AG09309 (cell line): ENCODE measurements at regions not wholly inside any gene's neighbourhood (a gene's known extent, or its start where the extent isn't known, plus 50 kb on each side); places are given as distances from the start of the nearest gene placed in this dataset.

Experiments
- DNase-seq: peaks from one replicate; pipeline ENCODE4 v3.0.0-alpha.2; 2010; ENCODE audit warnings: low read depth
- H3K4me3 ChIP-seq: 2 replicates; pipeline ENCODE4 v1.5.1; 2011; ENCODE audit warnings: mild to moderate bottlenecking, low read depth, low read length, moderate library complexity; ENCODE audit not compliant: control insufficient read depth
- CTCF ChIP-seq: IDR thresholded peaks from 2 replicates; pipeline ENCODE4 v1.5.1; 2011; ENCODE audit warnings: mild to moderate bottlenecking, low read depth, low read length, inconsistent platforms; ENCODE audit not compliant: insufficient read depth, control insufficient read depth; ENCODE audit errors: missing control alignments

- TF ChIP-seq CTCF: no peak
- no peak for DNase-seq
- no peak overlapping the region for H3K4me3 ChIP-seq
Observed at GRCh38 chr6:121686611-121687023, 251.2 kb downstream of the GJA1 start.

- TF ChIP-seq CTCF: no peak
- no peak overlapping the region for H3K4me3 ChIP-seq
- no peak for DNase-seq
Observed at GRCh38 chr6:121688974-121689373, 253.5 kb downstream of the GJA1 start.

GRCh38 chr6:121691126-121691551, 255.7 kb downstream of the GJA1 start:
- no peak for TF ChIP-seq CTCF
- no peak for DNase-seq
- H3K4me3 ChIP-seq: no peak overlapping the region

GRCh38 chr6:121694389-121694788, 258.9 kb downstream of the GJA1 start:
- no peak overlapping the region for H3K4me3 ChIP-seq
- no peak for TF ChIP-seq CTCF
- no peak for DNase-seq

GRCh38 chr6:121694801-121695251, 259.4 kb downstream of the GJA1 start:
- H3K4me3 ChIP-seq: no peak overlapping the region
- no peak for DNase-seq
- no peak for TF ChIP-seq CTCF

- no peak overlapping the region for H3K4me3 ChIP-seq
- no peak for TF ChIP-seq CTCF
- no peak for DNase-seq
Observed at GRCh38 chr6:121695329-121695728, 259.9 kb downstream of the GJA1 start.

GRCh38 chr6:121697921-121698320, 262.5 kb downstream of the GJA1 start:
- DNase-seq: no peak

More at GRCh38 chr6:121697921-121698320, 262.5 kb downstream of the GJA1 start:
- H3K4me3 ChIP-seq: no peak overlapping the region
- no peak for TF ChIP-seq CTCF
